ENCODE measurements at regions not wholly inside any gene's neighbourhood (a gene's known extent, or its start where the extent isn't known, plus 50 kb on each side); places are given as distances from the start of the nearest gene placed in this dataset.
"Not testable (repeated sequence)": the region's sequence is repeated elsewhere in the genome, so short reads cannot be mapped to it uniquely, and the experiment has no call there.

DNA sequence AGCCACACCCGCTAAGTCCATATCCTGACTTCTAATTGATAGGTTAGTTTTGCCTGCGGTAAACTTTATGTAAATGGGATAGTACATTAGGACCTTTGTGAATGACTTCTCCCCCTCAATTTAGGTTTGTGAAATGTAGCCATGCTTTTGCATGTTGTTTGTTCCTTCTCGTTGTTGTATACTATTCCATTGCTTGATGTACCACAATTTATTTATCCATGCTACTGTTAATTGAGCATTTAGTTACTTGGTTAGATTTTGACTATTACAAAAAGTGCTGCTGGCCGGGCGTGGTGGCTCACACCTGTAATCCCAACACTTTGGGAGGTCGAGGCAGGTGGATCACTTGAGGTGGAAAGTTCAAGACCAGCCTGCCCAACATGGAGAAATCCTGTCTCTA is 150.8 kb upstream of the MED13 start:
- not testable (repeated sequence) for DNase-seq (ENCODE audit: low spot score); ATAC-seq

DNA sequence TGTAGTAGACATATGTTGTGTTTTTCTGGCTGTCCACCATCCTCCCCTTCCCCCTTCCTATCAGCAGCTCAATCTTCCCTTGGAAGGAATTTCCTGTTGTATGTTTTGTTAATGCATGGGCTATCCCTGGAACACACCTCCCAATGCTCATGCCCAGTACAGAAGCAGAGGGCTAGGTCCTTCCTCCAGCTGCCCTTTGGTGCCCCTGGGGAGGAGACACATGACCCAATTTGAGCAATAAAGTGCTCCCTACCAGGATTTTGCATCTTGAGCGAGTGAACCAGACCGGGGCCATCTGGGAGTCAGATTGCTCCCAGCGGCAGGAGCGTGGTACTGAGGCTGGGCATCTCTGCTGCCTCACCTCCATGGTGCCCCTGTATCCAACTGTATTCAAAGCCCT is 141.5 kb upstream of the MED13 start:
- no peaks in the 10 kb centered on the region for H4K20me1 ChIP-seq (replicated peaks; ENCODE audit: insufficient read depth)
- peaks cover 2% of the 10 kb centered on the region; the same call in 1 of the 3 replicates for H3K4me1 Mint-ChIP-seq
- no peaks in the 10 kb centered on the region for H3K27me3 ChIP-seq (ENCODE audit: insufficient read depth)
- H3K36me3 Mint-ChIP-seq (ENCODE audit: low read depth), result peaks cover 3% of the 10 kb centered on the region; the same call in 1 of the 3 replicates
- no peaks in the 10 kb centered on the region for H3K9me2 ChIP-seq (ENCODE audit: insufficient read depth)
- H3K36me3 ChIP-seq (ENCODE audit: insufficient read depth), result no peaks in the 10 kb centered on the region
- no peak overlapping the region for H3K27ac Mint-ChIP-seq
- H3K4me3 ChIP-seq, result no peak overlapping the region
- no peak overlapping the region for H3K27ac ChIP-seq (ENCODE audit: low read depth)
- DNase-seq (ENCODE audit: low spot score) (no peak), ATAC-seq (no peak)
- H3K4me2 ChIP-seq, result no peak overlapping the region
- no peaks in the 10 kb centered on the region for H3K4me1 ChIP-seq (ENCODE audit: insufficient read depth)
- H3K27me3 Mint-ChIP-seq (ENCODE audit: insufficient read depth, low read depth, poor library complexity), result peaks cover 5% of the 10 kb centered on the region
- no peaks in the 10 kb centered on the region for H3K79me2 ChIP-seq (replicated peaks; ENCODE audit: insufficient read depth)
- peaks cover 5% of the 10 kb centered on the region; the same call in 2 of the 3 replicates for H3K9me3 Mint-ChIP-seq
- no peak overlapping the region for H3K4me3 Mint-ChIP-seq
- no peaks in the 10 kb centered on the region for H3F3A ChIP-seq (replicated peaks; ENCODE audit: low read depth)
- no peak overlapping the region for H2AFZ ChIP-seq
- TF ChIP-seq EZH2phosphoT487 (IDR thresholded peaks at IDR 0.05; ENCODE audit: unreplicated experiment), result no peak
- no peak for TF ChIP-seq ZNF114 (CRISPR knock-in tag; IDR thresholded peaks at IDR 0.05)
- TF ChIP-seq REST (IDR thresholded peaks at IDR 0.05; ENCODE audit: unreplicated experiment), result no peak
- TF ChIP-seq ZNF331 (CRISPR knock-in tag; IDR thresholded peaks at IDR 0.05; ENCODE audit: low read depth), result no peak
- TF ChIP-seq ETS1 (IDR thresholded peaks at IDR 0.05), result no peak
- TF ChIP-seq, protein P1, sequence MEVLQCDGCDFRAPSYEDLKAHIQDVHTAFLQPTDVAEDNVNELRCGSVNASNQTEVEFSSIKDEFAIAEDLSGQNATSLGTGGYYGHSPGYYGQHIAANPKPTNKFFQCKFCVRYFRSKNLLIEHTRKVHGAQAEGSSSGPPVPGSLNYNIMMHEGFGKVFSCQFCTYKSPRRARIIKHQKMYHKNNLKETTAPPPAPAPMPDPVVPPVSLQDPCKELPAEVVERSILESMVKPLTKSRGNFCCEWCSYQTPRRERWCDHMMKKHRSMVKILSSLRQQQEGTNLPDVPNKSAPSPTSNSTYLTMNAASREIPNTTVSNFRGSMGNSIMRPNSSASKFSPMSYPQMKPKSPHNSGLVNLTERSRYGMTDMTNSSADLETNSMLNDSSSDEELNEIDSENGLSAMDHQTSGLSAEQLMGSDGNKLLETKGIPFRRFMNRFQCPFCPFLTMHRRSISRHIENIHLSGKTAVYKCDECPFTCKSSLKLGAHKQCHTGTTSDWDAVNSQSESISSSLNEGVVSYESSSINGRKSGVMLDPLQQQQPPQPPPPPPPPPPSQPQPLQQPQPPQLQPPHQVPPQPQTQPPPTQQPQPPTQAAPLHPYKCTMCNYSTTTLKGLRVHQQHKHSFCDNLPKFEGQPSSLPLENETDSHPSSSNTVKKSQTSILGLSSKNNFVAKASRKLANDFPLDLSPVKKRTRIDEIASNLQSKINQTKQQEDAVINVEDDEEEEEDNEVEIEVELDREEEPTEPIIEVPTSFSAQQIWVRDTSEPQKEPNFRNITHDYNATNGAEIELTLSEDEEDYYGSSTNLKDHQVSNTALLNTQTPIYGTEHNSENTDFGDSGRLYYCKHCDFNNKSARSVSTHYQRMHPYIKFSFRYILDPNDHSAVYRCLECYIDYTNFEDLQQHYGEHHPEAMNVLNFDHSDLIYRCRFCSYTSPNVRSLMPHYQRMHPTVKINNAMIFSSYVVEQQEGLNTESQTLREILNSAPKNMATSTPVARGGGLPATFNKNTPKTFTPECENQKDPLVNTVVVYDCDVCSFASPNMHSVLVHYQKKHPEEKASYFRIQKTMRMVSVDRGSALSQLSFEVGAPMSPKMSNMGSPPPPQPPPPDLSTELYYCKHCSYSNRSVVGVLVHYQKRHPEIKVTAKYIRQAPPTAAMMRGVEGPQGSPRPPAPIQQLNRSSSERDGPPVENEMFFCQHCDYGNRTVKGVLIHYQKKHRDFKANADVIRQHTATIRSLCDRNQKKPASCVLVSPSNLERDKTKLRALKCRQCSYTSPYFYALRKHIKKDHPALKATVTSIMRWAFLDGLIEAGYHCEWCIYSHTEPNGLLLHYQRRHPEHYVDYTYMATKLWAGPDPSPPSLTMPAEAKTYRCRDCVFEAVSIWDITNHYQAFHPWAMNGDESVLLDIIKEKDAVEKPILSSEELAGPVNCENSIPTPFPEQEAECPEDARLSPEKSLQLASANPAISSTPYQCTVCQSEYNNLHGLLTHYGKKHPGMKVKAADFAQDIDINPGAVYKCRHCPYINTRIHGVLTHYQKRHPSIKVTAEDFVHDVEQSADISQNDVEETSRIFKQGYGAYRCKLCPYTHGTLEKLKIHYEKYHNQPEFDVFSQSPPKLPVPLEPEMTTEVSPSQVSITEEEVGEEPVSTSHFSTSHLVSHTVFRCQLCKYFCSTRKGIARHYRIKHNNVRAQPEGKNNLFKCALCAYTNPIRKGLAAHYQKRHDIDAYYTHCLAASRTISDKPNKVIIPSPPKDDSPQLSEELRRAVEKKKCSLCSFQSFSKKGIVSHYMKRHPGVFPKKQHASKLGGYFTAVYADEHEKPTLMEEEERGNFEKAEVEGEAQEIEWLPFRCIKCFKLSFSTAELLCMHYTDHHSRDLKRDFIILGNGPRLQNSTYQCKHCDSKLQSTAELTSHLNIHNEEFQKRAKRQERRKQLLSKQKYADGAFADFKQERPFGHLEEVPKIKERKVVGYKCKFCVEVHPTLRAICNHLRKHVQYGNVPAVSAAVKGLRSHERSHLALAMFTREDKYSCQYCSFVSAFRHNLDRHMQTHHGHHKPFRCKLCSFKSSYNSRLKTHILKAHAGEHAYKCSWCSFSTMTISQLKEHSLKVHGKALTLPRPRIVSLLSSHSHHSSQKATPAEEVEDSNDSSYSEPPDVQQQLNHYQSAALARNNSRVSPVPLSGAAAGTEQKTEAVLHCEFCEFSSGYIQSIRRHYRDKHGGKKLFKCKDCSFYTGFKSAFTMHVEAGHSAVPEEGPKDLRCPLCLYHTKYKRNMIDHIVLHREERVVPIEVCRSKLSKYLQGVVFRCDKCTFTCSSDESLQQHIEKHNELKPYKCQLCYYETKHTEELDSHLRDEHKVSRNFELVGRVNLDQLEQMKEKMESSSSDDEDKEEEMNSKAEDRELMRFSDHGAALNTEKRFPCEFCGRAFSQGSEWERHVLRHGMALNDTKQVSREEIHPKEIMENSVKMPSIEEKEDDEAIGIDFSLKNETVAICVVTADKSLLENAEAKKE (CRISPR knock-in tag; IDR thresholded peaks at IDR 0.05), result no peak
- no peak for TF ChIP-seq EZH2 (IDR thresholded peaks at IDR 0.05; ENCODE audit: low read depth, unreplicated experiment)
- TF ChIP-seq POLR2AphosphoS5 (IDR thresholded peaks at IDR 0.05; ENCODE audit: low read depth), result no peak
- no peak for TF ChIP-seq NANOG (IDR thresholded peaks at IDR 0.05; ENCODE audit: borderline replicate concordance)
- TF ChIP-seq CREB1 (CRISPR knock-in tag; IDR thresholded peaks at IDR 0.05; ENCODE audit: low read depth), result no peak

More for the DNA sequence above, 150.8 kb upstream of the MED13 start:
- not testable (repeated sequence) for H2AFZ ChIP-seq; H3K4me3 Mint-ChIP-seq; H3F3A ChIP-seq (replicated peaks; ENCODE audit: low read depth); H3K4me2 ChIP-seq; H3K27ac ChIP-seq (ENCODE audit: low read depth); H3K36me3 ChIP-seq (ENCODE audit: insufficient read depth); H3K4me3 ChIP-seq; H3K4me1 ChIP-seq (ENCODE audit: insufficient read depth); H3K27me3 ChIP-seq (ENCODE audit: insufficient read depth); H3K9me3 Mint-ChIP-seq; H3K36me3 Mint-ChIP-seq (ENCODE audit: low read depth); H4K20me1 ChIP-seq (replicated peaks; ENCODE audit: insufficient read depth); H3K4me1 Mint-ChIP-seq; H3K79me2 ChIP-seq (replicated peaks; ENCODE audit: insufficient read depth); H3K27me3 Mint-ChIP-seq (ENCODE audit: insufficient read depth, low read depth, poor library complexity); H3K27ac Mint-ChIP-seq; H3K9me2 ChIP-seq (ENCODE audit: insufficient read depth)
